IPS DF 4.7 (cell line): ENCODE measurements at regions not wholly inside any gene's neighbourhood (a gene's known extent, or its start where the extent isn't known, plus 50 kb on each side); places are given as distances from the start of the nearest gene placed in this dataset.
"Not testable (repeated sequence)": the region's sequence is repeated elsewhere in the genome, so short reads cannot be mapped to it uniquely, and the experiment has no call there.

Experiments used
- DNase-seq: peaks from one replicate; pipeline ENCODE4 v3.0.0-alpha.2; 2013; ENCODE audit warnings: low spot score; ENCODE audit errors: extremely low read depth

DNA sequence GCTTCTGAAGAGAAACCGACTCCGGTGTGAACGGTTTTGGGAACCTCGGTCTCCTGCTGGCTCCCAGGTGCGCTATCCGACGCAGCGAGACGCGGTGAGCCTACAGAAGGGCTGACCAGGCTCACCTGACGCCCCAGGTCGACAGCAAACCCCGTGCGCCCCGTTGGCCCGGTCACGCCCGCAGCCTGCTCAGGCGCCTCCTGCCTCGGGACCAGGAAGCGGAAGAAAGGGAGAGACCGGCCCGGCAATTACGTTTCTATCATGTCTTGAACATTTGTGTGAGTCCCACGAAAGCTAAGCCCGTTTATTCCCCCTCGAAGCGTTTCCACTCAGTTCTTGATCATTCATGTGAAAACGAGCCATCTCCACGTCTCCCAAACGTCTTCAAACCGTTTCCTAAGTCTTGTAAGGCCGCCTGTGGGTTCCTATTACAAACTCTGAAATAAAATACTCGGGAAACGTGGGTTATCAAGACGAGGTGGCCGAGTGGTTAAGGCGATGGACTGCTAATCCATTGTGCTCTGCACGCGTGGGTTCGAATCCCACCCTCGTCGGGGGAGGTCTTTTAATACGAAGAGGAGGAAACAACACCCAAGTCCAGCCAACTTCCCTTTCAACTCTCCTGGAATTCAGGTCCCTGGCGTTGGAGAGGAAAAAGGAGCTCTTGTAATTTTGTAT lies 150.5 kb upstream of the PRSS16 start:
- DNase-seq, result no peak

DNA sequence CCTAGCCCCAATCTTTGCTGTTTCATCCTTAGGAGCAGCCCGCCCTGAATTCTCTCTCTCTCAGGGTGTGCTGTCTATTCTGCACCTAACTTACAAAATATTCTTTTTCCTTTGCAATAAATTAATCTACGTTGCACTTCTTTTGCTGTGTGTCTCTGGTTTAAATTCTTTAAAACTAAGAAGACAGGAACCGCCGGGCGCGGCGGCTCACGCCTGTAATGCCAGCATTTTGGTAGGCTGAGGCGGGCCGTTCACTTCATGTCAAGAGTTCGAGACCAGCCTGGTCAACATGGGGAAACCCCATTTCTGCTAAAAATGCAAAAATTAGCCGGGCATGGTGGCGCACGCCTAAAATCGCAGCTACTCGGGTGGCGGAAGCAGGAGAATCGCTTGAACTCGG lies 148.5 kb upstream of the PRSS16 start:
- DNase-seq, result no peak

DNA sequence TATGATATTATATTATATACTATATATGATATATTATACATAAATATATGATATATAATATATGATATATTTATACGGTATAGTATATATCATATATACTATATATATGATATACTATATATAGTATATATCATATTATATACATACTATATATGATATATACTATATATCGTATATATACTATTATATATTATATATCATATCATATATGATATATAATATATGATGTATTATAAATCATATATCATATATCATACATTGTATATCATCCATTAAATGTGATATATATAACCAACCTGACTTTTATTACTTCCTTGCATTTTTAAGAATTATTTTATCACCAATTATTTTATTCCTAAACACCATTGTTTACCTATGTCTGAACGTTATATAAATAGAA lies 146.6 kb upstream of the PRSS16 start:
- no peak for DNase-seq

DNA sequence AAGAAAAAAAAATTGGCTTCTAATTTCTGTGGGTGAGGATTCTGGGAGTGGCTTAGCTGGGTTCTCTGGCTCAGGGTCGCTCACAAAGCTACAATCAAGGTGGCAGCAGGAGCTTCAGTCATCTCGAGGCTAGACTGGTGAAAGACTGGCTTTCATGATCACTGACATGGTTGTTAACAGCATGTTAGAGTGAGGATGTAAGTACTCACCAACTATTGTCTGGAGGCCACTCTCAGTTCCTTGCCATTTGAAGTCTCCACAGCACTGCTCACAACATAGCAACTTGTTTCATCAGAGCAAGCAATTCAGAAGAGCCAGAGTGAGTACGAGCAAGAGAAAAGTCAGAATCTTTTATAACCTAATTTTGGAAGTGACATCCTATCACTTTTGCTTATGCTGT lies 145.7 kb upstream of the PRSS16 start:
- DNase-seq, result no peak

DNA sequence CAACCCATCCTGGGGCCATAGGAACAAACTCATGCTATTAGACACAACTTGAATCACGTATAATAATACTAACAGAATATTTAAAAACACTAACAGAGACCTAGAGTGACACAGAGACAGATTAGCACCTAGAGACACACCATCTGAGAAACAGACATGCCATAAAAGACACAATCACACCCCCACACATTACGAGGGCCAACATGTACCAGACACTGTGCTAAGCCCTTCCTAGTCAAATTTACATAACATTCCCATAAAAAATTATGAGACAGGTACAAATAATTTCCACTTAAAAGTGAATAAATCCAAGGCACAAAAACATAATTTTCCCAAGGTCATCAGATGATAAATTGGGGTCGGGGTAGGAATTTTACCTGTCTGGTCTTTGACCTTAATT lies 141.1 kb upstream of the PRSS16 start:
- DNase-seq, result no peak

DNA sequence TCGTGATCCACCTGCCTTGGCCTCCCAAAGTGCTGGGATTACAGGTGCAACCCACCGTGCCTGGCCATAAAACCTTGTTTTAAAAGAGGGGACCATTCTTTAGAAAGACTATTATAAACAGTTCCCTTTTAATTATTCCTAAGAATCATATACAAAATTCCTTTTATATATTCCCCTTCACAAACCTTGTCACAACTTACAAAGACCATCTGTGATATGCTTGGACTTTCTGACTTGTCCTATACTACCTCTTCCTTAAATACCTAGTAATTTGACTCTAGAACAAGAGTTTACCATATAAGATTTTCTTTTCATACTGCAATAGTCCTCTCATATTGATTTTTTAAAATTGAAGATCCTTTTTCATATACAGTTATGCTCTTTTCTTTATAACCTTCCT lies 135.8 kb upstream of the PRSS16 start:
- no peak for DNase-seq

DNA sequence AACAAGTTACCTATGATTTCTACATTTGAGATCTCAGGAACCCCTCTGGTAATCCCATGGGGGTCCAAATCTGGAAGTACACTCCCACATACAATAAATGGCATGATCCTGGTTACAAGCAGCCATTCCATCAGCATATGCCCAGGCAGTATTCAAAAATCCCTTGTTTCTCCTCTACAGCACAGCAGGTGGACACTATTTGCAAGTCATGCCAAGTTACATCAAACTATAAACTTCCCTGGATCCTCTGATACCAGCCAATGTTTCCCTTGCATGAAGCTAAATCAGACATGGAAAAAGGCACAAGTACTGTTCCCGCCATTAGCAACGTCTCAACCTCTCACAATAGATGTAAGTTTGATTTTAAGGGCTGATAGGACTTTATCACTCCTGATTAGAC lies 134.5 kb upstream of the PRSS16 start:
- DNase-seq, result no peak

DNA sequence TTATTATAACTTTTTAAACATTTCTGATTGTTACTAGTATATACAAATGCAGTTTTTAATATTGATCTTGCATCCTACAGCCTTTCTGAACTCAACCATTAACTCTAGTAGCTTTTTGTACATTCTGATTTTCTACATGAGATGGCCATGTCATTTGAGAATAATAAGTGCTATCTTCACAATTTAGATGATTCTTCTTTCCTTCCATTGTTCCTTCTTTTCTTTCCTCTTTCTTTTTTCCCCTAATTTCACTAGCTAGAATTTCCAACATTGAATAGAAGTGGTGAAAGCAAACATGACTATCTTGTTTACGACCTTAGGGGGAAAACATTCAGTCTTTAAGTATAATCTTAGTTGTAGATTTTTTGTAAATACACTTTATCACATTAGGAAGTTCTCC lies 128.2 kb upstream of the PRSS16 start:
- DNase-seq, result no peak

DNA sequence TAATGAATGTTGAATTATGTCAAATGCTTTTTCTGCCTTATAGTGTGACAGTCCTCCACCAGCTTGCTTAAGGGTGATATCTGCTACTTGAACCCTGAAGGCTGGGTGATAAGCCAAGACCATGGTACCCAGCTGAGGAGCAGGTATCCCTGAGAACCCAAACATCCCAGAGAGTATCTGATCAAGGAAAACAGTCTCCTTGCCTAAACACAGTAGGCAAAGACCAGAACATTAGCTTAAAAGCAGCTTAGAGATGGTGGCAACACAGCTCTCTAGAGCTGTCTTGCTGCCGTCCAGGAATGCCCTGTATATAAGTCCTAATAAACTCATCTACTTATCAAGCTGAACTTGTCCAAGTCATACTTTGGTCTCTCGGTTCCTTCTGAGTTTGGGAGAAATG lies 127.7 kb upstream of the PRSS16 start:
- no peak for DNase-seq

DNA sequence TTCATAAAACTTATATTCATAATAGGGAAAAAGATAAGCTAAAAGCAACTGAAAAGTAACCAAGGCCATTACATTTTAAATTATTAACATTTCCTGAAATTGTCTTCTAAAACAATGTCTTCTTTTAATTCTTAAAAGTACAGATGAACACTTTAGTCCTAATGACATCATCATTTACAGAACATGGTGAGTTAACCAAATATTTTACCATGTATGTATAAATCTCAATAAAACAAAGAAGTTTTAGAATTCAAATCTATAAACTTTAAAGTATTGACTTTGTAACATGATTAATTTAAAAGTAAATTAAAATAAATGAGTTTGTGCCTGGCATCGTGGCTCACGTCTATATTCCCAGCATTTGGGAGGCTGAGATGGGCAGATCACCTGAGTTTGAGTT lies 125.9 kb upstream of the PRSS16 start:
- no peak for DNase-seq

DNA sequence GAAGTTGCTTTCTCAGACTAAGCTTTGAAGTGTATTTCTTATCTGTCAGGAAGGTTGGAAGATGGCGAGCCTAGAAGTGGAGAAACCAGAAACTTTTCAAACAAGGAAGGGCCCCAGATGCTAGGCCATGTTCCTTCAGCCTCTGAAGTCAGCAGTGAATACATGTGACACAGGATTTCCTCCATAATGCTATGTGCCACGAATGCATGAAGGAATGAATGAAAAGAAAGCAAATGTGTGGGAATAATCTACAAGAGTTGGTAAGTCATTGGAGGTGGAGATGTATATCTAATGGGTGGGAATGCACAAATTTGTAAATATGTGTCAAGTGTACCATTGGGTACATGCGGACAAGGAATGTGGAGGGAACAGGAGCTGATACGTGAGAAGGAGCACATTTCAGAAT lies 123.2 kb upstream of the PRSS16 start:
- no peak for DNase-seq

DNA sequence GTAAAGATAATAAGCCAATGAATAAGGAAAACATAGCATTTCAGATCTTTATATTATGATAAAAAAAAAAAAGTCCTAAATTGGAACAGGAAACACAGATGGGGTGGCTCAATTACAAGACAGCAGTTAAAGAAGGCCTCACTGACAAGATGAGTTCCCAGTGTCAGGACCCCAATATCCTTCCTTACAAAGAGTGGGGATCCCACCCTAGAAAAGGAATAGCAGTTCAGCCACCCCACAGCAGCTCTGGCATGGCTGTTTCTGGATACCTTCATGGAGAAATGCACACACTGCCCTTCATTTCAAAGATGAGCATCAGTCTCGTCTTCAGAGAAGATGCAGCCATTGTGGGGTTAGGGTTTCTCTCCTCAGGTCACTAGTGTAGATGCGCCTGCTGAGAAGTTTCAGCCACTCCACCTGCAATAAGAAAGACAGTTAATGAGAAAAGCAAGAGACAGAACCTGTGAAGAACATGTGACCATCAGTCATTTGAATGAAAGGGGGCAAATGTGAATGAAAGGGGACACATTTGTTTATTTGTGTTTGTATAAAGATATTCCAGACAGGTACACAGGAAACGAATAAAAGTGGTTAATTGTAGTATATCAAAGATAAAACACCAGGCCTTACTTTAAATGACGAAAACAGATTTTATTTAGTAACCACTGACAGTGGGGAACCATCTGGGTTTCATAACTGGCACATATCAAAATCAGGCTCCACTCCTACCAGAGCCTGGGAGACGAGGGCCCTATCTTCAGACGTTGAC lies 121.3 kb upstream of the PRSS16 start:
- no peak for DNase-seq

DNA sequence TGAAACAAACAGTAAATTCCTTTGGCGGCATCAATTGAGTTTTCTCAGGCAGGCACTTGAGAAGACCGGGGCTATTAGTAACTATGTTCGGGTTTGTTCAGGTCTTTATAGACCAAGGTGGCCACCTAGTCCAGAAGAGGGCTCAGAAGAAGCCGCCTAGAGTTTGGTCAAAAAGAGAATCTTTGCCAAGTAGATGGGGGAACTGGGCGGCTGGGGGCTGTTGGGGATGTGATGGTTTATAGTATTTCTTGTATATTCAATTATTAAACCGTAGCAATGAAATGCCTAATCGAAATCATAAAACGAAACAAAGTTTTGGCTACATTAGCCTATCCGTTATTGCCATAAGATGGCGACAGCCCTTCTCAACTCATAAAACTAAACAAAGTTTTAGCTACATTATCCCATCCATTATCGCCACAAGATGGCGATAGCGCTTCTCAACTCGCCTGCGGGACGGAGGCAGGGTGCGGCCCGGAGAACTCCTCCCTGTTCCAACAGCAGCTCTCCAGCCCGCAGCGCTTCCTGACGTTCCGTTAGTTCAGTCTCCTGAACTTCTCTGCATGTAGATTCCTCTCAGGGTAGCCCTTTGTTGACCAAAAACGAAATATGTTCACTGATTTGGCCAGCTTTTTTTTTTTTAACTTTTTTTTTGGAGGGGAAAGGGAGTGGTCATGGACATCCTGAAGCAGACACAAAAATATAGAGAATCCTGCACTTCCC lies 120.5 kb upstream of the PRSS16 start:
- DNase-seq, result no peak

DNA sequence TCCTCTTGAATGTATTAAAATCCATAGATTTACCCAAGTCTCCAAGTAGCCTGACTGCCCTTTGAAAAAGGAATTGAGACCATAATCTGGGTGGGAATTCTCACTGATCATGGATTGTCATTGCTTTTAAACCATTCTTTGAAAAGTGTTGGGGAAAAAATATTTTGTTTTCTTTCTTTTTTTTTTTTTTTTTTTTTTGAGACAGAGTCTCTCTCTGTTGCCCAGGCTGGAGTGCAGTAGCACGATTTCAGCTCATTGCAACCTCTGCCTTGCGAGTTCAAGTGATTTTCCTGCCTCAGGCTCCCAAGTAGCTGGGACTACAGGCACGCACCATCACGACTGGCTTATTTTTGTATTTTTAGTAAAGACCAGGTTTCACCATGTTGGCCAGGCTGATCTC lies 119.6 kb upstream of the PRSS16 start:
- DNase-seq, result not testable (repeated sequence)

DNA sequence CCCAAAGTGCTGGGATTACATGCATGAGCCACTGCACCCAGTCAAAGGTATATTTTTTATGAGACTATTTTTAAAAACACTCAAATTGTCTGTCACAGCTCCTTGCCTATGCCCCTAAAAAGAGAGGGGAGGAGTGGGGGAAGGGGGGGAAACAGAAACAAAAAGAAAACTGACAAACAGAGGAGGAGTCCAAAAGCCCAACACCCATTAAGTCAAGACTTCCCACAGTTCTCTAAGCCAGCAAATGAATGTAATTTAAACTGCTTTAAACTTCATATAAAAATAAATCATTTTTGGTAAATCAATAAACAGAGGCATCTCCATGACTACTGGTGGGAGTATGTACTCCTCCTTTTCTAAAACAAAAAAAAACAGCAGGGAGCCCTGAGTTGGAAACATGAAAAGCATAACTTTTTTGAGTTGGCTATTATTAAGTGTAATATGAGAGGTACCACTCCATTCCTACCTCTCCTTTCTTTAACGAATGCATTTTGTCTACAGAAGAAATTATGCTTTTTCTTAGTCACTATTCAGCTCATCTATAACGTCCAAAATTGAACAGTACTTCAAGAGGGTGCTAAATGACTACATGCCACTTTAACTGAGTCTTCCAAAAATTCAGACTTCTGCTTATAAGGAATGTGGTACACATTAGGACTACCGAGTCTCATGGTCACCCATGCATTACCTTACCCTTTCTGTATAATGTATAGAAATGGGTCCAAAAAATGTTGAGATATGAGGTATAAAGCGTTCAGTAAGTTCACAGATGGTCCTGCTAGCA lies 119.0 kb upstream of the PRSS16 start:
- no peak for DNase-seq

DNA sequence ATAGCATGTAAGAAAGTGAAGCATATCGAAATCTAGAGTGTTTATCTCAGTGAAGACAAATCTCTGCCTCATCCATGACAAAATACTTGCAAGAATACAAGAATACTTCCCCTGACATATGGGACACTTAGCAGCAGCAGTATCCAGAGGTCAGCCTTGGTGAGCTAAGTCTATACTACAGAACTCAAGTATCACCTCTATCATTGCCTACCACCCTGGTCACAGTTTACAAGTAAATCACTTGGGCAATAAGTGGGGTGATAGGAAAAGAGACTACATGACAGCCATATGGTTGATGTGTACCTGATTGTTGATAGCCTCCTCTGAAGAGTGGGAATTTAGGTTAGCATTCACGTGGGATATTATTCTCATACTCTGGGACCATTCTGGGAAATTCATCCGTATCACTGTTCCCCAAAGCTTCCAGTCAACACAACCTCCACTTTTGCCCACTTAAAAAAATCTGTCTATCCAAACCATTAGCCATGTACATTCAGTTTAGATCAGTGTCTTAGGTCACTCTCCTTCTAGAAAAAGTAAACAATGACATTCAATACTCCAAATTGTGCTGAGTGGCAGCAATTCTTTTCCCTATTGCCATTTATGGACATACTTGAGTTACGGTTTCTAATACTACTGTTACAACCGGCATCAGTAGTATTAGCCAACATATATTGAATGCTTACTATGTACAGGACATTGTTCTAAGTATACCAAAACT lies 118.2 kb upstream of the PRSS16 start:
- no peak for DNase-seq

DNA sequence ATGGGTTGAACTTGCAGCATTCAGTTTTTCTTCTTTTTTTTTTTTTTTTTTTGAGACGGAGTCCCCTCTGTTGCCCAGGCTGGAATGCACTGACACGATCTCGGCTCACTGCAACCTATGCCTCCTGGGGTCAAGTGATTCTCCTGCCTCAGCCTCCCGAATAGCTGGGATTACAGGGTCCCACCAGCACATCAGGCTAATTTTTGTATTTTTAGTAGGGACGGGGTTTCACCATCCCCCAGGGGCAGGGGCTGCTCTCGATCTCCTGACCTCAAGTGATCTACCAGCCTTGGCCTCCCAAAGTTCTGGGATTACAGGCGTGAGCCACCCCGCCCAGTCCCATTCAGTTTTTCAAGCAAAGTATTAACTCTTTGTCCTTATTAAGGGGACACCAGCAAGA lies 117.6 kb upstream of the PRSS16 start:
- no peak for DNase-seq

DNA sequence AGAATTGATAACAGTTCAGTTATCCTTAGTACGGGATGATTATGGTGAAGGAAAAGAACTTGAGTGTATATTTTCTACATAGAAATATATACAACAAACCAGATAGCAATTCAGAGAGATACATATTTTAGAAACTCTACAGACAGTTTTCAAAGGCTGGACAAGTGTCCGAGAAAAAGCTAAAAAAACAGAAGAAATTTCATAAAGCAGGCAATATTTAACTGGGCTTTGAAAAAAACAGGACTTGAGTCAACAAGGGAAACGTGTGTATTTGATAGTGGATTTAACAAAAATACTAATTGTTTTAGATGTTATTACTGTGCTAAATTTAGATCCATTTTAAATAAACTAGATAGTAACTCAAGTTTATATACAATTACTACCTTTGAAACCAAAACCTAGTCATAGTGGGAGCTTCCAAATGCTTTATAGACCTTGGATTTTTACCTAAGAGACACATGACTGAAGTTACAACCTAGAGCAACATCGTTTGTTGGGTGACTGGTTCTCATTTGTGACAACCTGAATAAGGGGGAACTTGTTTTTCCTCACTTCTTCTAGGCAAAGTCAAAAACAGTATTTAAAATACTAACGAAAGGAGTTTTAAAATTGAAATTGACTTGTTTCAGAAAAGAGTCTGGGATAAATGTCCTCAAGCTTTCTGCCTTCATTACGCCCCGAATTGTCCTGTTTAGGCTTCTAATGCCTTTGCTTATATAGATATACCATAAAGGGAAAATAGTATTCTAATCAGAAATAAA lies 116.7 kb upstream of the PRSS16 start:
- no peak for DNase-seq

DNA sequence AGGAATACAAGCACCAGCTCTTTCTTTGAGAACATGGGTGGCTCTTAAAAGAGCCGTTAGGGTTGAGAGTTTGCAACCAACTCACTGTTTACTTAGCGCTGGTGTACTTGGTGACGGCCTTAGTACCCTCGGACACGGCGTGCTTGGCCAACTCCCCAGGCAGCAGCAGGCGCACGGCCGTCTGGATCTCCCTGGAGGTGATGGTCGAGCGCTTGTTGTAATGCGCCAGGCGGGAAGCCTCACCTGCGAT lies 115.3 kb upstream of the PRSS16 start:
- DNase-seq, result not testable (repeated sequence)

DNA sequence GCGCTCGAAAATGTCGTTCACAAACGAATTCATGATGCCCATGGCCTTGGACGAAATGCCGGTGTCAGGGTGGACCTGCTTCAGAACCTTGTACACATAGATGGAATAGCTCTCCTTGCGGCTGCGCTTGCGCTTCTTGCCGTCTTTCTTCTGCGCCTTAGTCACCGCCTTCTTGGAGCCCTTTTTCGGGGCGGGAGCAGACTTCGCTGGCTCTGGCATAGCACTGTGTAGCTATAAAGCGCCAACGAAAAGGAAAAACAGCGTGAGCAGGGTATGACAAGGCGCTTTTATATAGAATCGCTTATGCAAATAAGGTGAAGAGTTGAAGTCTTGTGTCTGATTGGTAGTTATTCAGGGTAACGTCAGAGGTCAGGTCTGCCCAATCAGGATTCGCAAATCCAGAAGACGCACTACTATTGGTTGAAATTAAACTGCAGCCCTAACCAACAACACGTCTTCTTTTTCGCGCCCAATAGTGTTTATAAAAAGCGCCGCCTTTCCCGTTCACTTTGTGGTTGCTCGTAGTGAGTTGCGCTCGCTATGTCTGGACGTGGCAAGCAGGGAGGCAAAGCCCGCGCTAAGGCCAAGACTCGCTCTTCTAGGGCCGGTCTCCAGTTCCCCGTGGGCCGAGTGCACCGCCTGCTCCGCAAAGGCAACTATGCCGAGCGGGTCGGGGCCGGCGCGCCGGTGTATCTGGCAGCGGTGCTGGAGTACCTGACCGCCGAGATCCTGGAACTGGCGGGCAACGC lies 114.8 kb upstream of the PRSS16 start:
- DNase-seq, result peak; percentile 100
